ENCODE measurements at regions not wholly inside any gene's neighbourhood (a gene's known extent, or its start where the extent isn't known, plus 50 kb on each side); places are given as distances from the start of the nearest gene placed in this dataset.
"Not testable (repeated sequence)": the region's sequence is repeated elsewhere in the genome, so short reads cannot be mapped to it uniquely, and the experiment has no call there.

DNA sequence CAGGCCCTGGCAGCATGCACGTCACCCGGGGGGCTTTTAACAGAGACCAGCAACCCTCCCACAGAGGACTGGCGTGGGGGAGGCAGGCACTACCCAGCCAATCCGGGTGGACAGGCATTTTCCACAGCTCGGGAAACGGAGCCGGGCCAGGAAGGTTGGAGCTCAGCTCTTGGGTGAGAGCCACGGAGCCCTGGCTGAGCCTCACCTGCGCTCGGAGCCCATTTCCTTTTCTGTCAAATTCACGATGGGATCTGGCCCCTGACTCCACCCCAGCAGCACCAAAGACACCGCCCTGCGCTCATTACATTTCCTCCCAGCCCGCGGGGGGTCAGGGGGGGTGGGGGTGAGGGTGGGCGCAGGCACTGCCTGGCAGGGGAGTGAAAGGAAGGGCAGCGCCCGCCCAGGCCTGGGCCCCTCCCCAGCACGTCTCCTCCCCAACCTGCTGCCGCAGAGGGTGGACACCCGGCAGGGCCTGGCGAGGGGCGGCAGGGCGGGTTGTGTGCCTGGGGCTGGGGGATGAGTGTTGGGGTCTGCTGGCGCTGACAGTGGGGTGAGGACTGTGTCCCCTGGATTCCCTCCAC, 145.4 kb downstream of the LAT start:
- DNase-seq (ENCODE audit: low read depth) = not testable (repeated sequence)

GRCh38 chr16:29129458-29130038, 144.7 kb downstream of the LAT start:
- not testable (repeated sequence) for DNase-seq (ENCODE audit: low read depth)

- not testable (repeated sequence) for DNase-seq (ENCODE audit: low read depth)
Observed at GRCh38 chr16:29128732-29129457, 144.0 kb downstream of the LAT start.

- not testable (repeated sequence) for DNase-seq (ENCODE audit: low read depth)
Observed at GRCh38 chr16:29127806-29128420, 143.1 kb downstream of the LAT start.

DNA sequence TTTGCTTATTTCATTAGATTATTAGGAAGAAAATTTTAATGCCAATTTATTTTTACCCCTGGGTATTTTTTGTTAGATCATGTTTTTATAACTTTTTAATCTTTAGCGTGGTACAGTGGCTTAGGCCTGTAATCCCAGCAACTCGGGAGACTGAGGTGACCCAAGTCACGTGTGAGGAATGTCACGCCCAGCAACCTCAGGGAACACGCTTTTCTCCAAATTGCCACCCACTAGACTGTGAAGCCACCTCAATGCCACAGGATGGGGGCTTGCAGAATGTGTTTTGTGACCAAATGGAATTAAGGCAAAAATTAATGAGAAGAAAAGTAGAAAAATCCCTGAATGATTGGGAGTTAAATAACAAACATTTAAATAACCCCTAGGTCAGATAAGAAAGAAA, 141.8 kb downstream of the LAT start:
- no peak for DNase-seq (ENCODE audit: low read depth)

- DNase-seq (ENCODE audit: low read depth) = no peak
Observed at GRCh38 chr16:29126057-29126494, 141.2 kb downstream of the LAT start.

DNA sequence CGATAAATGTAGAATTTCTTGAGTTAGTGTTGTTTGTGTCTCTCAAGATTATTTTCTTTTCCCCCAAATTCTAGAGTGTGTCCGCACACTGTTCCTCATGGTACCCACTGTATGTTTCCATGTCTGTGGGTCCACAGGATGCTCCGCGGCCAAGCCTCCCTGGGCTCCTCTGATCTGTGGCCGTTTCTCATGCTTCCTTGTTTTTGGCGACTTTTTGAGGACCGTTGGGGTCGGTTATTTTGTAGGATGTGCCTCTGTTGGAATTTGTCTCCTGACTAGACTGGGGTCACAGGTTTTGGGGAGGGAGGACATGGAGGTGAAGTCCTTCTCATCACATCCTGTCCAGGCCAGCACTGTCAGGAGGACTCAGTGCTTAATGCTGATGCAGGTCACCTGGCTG, 140.0 kb downstream of the LAT start:
- DNase-seq (ENCODE audit: low read depth) = no peak

DNA sequence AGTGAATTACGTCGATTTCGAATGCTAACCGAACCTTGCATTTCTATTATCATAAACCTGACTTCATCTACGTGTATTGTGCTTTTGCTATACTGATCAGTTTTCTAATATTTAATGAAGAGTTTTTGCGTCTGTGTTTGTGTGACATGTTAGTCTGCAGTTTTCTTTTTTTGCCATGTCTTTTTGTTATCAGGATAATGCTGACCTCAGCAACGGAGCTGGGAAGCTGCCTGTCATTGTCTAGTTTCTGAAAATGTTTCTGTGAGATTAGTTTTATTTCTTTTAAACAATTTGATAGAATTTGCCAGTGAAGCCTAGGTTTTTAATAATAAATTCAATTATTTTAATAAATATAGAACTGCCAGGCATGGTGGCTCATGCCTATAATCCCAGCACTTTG, 139.3 kb downstream of the LAT start:
- not testable (repeated sequence) for DNase-seq (ENCODE audit: low read depth)

GRCh38 chr16:29120680-29121079, 135.8 kb downstream of the LAT start:
- DNase-seq (ENCODE audit: low read depth) = not testable (repeated sequence)

DNA sequence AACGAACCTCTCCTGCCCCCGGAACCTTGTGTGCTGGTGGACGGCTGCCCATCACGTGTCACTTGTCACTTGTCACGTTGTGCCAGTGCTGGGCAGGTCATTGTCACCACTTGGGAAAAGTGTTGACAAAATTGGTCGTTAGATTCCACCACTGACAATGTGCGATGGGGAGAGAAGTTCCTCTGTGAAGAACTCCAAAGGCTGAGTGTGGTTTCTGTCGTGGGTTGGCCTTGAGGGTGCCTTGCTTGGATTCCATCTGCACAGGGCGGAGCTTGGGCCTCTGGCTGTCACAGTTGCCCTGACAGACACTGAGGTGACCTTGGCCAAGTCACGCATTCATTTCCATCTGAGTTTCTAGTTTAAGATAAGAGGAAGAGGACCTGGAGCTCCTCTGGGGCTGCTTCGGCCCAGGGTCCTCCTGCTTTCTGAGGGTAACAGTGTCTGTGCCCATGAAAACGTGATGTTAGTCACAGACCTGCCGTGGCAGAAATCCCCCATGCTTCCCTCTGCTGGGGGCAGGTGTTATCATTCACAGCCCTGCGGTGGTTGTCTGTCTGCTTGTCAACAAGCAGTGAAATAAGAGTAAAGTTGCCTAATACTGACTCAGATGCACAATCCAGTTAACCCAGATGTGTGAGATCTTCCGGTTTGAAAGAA, 133.6 kb downstream of the LAT start:
- not testable (repeated sequence) for DNase-seq (ENCODE audit: low read depth)

GRCh38 chr16:29117631-29118030, 132.8 kb downstream of the LAT start:
- DNase-seq (ENCODE audit: low read depth) = no peak

DNA sequence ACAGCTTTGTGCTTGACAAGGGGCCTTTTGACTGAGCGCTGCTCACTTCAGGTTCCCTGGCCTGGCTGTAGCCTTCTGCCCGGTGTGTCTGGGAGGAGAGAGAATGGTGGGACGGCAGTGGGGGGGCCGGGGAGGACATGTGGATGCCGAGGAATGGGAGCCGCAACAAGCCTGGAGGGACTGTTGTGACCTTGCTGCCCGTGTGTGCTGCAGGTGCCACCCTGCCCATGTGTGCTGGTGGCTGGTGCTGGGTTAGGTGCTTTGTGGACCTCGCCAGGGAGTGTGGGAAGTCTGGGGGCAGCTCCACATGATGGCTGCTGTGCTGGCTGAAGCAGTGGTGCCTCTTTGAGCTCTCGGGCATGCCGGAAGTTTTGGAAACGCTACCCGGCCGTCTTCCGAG, 132.1 kb downstream of the LAT start:
- DNase-seq (ENCODE audit: low read depth) = no peak

- not testable (repeated sequence) for DNase-seq (ENCODE audit: low read depth)
Observed at GRCh38 chr16:29116207-29116606, 131.4 kb downstream of the LAT start.

DNA sequence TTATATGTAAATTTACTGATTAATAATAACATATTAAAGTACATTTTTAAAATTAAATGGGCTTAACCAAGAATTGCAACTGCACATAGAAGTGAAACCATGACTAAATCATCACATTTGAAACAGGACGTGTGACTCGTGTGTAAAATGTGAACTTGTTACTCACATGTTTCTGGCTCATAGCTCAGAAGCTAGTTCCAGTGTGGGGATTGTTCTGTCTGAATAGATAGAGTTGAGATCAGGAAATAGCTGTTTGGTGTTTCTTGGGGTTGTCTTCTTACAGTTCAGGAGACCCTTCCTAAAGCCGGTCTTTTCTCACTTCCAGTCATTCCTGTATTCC, 130.9 kb downstream of the LAT start:
- not testable (repeated sequence) for DNase-seq (ENCODE audit: low read depth)

- peak; percentile 31 for DNase-seq (ENCODE audit: low read depth)
Observed at GRCh38 chr16:29114989-29115801, 130.3 kb downstream of the LAT start.

DNA sequence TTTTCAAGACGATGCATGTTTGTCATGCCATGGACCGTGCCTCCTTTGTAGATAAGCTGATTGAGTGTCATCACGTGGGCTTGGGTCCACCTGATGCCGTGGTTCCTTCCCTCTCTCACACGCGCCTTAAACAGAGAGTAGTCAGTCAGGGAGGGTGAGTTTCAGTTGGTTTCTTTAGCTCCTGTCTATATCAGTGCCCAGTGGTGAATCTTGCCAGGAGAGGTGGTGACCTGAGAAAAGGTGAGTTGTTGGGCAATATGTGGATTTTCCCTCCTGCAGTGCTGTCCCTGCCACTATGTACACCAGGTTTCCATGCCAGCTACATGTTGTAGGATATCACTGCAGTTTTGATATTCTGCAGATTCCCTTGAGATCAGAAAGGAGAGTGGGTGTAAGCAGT, 129.7 kb downstream of the LAT start:
- no peak for DNase-seq (ENCODE audit: low read depth)

- not testable (repeated sequence) for DNase-seq (ENCODE audit: low read depth)
Observed at GRCh38 chr16:29113446-29113845, 128.6 kb downstream of the LAT start.

DNA sequence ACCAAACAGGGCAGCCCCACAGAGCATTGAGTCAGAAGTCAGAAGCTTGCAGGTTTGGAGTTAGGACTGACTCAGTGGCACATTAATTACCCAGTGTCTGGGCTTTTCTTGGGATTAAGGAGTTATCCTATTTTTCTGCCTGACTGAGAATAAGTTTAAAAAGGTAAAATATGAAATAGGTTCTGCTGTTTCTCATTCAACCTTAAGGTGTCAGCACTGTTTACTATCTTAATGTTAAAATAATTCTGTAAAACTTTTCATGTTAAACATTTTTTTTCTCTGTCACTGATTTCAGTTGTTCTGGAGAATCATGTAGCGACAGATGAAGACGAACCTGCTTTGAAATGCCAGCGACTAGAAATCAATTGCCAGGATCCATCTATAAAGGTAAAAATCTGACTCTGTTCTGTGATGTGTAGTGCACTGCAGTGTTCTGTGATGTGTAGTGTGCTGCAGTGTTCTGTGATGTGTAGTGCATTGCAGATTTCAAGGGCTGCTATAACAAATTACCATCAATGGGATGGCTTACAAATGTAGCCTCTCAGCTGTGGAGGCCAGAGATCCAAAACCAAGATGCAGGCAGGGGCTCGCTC, 128.0 kb downstream of the LAT start:
- DNase-seq (ENCODE audit: low read depth) = no peak

- DNase-seq (ENCODE audit: low read depth) = not testable (repeated sequence)
Observed at GRCh38 chr16:29111901-29112680, 127.2 kb downstream of the LAT start.

GRCh38 chr16:29111421-29111820, 126.6 kb downstream of the LAT start:
- no peak for DNase-seq (ENCODE audit: low read depth)

Data from non-pigmented ciliary epithelial cell (primary cell).